Ishikawa (cell line): ENCODE measurements at regions not wholly inside any gene's neighbourhood (a gene's known extent, or its start where the extent isn't known, plus 50 kb on each side); places are given as distances from the start of the nearest gene placed in this dataset.

ENCODE experiments used
- FOXM1 ChIP-seq: IDR thresholded peaks from 2 replicates; pipeline ENCODE4 v1.6.1; 2012; ENCODE audit warnings: low read depth, borderline replicate concordance
- NFIC ChIP-seq: IDR thresholded peaks from 2 replicates; pipeline ENCODE4 v1.6.1; 2012
- TAF1 ChIP-seq: IDR thresholded peaks from 2 replicates; pipeline ENCODE4 v1.6.1; 2012; ENCODE audit warnings: low read depth, mild to moderate bottlenecking
- TCF12 ChIP-seq: IDR thresholded peaks from 2 replicates; pipeline ENCODE4 v1.6.1; 2012; ENCODE audit warnings: low read depth

DNA sequence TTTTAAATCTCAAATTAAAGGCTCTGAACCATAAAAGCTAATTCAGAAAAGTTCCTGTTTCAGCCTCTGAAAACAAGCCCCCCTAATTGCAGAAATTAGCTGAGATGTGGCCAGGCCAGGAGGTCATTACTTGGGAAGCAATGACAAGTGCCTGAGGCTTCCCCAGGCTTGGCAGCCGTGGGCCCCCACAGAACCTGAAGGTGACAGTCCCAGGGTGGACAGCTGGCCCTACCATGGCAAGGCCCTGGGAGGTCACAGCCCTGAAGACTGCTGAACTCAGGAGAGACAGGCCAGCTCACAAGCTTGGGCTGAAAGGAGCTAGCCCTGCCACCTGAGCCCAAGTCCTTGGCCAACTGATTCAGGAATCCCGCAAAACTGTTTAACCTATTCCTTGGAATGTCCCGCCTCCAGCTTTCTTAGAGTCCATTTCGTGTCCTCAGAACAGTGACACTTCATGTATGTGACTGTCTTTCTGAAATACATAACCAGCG lies 54.3 kb upstream of the PKDCC start:
- TF ChIP-seq FOXM1 (no peak), NFIC (no peak), TAF1 (no peak), TCF12 (no peak)
